HG02623 (cell line): ENCODE measurements at regions not wholly inside any gene's neighbourhood (a gene's known extent, or its start where the extent isn't known, plus 50 kb on each side); places are given as distances from the start of the nearest gene placed in this dataset.
"Not testable (repeated sequence)": the region's sequence is repeated elsewhere in the genome, so short reads cannot be mapped to it uniquely, and the experiment has no call there.

Experiments
- ATAC-seq: cut with Tn5 transposase; IDR thresholded peaks from one replicate; pipeline ENCODE4 v1.9.1; 2021; ENCODE audit warnings: moderate library complexity; ENCODE audit not compliant: unreplicated experiment

- no peak for ATAC-seq
Observed at GRCh38 chr3:80007522-80007921, 239.7 kb upstream of the ROBO1 start.

GRCh38 chr3:80006315-80006714 lies 238.5 kb upstream of the ROBO1 start:
- ATAC-seq: no peak

GRCh38 chr3:80000022-80000421 lies 232.2 kb upstream of the ROBO1 start:
- ATAC-seq: no peak

DNA sequence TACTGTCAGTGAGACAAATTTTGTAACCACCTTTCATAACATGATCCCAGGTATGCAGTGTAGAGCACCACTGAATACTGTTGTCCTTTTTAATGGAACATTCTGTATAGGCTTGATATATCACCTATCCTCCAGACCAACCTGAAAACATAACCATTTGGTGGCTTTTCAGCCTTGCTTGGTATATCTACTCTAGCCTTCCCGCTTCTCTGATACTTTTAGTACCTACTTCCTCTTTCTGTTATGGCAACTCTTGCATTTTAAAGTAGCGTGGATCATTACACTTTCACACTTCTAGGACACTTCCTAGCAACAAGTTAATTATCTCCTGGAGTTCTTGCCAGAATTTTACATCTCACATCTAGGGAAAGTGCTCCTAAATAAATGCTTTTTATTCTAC lies 226.6 kb upstream of the ROBO1 start:
- no peak for ATAC-seq

DNA sequence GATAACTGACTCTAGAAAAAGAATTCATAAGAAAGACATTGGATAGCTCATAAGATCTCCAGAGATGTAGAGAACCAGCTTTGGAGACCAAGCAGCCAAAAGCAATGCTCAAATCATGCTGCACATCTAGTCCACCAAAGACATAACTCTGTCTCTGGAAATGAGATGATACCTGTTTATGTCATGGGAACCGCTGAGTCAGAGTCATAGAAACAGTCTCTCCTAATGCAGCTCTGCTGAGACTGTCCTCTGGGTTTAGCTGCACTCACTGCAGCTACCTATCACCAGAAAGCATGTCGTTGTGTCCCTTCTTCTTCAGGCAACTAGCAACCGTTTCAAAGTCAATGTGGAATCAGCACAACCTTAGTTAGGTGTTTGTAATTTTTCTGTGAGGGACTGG lies 218.5 kb upstream of the ROBO1 start:
- ATAC-seq: no peak

DNA sequence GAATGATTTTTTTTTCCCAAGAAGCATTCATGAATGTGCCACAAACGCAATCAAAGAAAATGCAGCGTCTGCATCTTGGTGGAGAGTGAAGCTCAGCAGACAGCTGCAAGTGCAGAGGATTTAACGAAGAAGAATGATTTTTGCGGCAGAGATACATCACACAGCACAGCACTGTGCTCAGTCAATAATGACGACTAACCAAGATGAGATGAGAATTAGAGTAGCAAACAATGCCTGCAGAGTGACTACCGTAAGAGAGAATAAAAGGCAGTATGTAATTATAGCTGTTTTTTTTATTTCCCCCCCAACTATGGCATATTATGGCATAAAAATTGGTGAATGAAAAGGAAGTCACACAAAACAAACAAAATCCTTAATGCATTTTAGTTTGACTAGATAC lies 218.0 kb upstream of the ROBO1 start:
- ATAC-seq: no peak

DNA sequence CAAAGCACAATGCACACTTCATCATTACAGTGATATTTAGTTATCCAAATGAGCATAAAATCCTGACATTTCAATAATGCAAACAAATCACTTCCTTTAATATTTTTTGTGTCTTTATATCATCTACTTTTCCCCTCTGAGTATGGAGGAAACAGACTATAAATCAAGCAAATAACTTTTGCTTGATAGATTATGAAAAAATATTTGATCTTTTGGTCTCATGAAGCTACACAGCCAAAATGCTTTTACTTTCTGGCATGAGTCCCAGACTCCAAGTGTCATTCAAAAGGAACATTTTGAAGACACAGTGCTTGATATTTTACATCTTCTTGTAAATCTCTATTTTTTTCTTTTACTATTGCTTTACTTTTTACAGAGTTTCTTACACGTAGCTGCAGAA lies 215.3 kb upstream of the ROBO1 start:
- ATAC-seq: no peak

GRCh38 chr3:79979990-79980389 lies 212.2 kb upstream of the ROBO1 start:
- ATAC-seq: no peak

DNA sequence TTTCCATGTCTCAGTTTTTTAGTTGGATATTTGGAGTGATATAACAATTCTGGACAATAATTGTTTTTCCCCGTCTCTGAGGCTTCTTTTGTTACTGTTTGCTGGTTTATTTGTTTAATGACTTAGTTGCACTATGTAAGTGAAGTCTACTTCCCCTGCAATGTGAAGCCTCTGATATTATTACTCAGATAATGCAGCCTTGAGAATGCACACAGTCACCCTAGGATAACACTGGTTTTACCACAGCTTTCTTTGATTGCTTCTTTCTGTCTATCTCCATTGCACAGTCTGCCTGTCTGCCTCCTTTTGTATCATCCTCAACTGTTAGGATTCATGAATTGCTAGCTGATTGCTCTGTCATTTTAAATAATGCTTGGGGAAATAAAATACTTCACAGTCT lies 208.7 kb upstream of the ROBO1 start:
- ATAC-seq: no peak

DNA sequence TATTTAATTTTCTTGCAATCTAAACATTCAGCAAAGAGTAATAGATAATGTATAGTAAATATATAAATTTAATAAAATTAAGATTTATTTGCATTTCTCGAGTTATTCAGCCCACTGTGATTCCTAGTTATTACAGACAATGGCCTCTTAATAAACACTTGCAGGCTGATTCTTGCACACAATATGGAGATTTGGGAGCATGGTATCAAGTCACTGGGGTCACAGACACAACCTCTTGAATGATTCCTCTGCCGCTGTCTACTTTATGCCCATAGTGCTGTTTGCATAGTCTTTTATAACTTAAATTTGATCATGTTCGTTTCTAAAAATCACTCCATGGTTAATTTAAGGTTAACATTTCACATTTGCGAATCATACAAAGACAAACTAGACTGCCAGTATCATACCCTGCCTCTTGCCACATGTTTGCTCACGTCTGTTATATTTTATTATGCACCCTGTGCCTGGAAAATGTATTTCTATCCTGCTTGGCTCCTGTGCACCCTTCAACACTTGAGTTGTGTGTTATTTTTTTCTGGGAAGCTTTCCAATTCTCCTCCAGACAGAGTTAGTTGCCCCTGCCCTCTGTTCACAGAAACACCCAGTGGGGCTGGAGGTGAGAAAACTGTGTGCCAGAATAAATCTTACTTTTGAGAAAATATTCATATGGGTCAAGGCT lies 206.3 kb upstream of the ROBO1 start:
- ATAC-seq: no peak

GRCh38 chr3:79973482-79973881 lies 205.7 kb upstream of the ROBO1 start:
- no peak for ATAC-seq

- ATAC-seq: no peak
Observed at GRCh38 chr3:79968418-79968817, 200.6 kb upstream of the ROBO1 start.

- ATAC-seq: no peak
Observed at GRCh38 chr3:79960594-79960993, 192.8 kb upstream of the ROBO1 start.

- ATAC-seq: no peak
Observed at GRCh38 chr3:79957066-79957465, 189.3 kb upstream of the ROBO1 start.

DNA sequence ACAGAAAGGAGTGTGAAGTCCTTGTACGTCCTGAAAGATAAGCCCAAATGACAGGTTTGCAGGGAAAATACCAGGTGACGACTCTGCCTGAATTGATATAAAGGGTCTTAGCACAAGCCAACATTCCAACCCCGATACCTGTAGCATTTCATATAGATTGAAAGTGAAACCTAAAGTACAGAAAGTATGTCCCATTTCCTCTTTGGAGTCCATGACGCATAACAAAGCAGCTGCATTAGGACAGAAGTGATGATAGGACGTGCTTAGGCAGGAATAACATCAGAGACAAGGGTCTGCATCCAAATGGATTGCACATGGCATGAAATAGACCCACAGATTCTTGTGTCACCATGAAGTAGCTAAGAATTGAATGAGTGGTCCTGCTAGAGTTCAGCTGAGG lies 187.0 kb upstream of the ROBO1 start:
- ATAC-seq: no peak

- ATAC-seq: no peak
Observed at GRCh38 chr3:79953591-79954101, 185.8 kb upstream of the ROBO1 start.

- not testable (repeated sequence) for ATAC-seq
Observed at GRCh38 chr3:79951426-79951825, 183.6 kb upstream of the ROBO1 start.

GRCh38 chr3:79947957-79948356 lies 180.2 kb upstream of the ROBO1 start:
- ATAC-seq: no peak

GRCh38 chr3:79947469-79947868 lies 179.7 kb upstream of the ROBO1 start:
- ATAC-seq: no peak

DNA sequence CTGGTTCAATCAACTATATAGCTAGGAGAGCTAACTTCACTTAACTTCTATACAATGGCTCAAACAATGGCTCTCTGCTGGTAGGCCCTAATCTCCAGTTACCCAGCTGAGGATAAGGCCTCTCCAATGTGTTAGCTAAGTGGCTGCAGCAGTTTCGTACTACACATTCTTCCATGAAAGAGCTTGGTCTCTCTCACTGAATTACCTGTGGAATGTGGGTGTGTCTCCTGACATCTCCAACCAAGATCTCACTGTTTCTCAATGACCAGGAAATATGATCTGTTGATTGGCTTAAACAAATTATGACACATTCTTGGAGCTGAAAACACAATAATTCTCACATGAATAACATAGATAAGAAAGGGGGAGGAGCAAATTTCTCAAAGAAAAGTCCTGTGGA lies 169.8 kb upstream of the ROBO1 start:
- no peak for ATAC-seq

DNA sequence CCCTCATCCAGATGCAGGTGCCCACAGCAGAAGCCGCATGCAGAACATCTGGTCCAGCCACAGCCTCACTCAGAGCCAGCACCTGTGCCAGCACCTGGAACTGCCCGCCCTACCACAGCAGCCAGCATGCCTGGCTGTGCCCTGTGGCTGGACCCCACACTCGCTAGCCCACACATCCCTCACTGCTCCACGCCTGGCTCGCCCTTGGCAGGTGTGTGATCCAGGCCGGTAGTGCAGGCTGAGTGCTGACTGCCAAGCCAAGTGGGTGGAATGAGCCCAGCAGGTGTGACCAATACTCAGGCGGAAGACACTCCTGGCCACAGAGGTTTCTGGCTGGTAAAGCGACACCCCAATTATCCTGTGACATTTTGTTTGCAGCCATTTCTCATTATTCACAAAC lies 162.4 kb upstream of the ROBO1 start:
- no peak for ATAC-seq

DNA sequence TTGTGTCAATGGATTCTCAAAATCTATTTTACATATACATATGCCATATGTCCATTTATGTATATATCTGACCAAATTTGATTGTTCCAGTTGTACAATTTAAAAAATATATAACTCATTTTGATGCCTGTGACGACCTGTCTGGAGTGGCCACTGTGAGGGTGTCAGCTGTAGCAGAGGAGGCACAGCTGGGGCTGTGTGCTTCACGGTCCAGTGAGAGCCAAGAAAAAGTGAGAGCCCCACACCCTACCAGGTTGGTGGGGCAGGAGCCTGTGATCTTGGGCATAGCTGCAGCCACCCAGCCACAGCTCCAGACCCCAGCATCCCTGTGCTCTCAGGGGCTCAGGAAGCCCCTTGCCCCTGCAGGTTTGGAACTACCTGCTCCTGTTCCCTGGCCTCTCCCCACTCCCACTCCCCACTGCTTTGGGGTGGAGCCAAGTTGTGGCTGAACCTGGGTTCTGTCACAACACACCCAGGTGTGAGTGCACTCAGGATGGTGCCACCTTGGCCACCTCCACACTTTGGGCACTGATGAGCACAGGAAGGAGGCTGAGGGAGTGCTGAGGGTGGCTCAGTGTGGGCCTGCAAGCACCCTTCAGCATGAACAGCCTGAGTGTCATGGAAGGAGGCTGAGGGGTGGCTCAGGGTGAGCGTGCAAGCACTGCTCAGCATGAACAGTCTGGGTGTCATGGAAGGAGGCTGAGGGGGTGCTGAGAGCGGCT lies 161.1 kb upstream of the ROBO1 start:
- ATAC-seq: no peak

DNA sequence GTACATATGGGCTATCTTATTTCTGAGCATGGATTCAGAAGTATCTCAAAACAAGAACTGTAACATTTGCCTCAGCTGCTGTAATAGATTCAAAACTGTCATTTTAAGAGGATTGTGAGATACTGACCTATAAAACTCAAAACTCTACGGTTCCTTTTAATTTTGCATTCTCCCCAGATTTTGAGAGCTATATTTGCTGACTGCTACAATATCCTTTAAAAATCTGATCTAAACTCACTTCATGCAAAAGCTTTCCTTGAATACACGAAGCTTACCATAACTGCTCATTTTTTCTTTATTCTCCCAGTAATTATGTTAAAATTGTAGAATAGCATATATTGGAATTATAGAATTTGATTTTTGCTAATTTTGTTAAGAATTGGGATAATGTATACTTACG lies 158.7 kb upstream of the ROBO1 start:
- no peak for ATAC-seq
